DND-41 (cell line): ENCODE measurements at regions not wholly inside any gene's neighbourhood (a gene's known extent, or its start where the extent isn't known, plus 50 kb on each side); places are given as distances from the start of the nearest gene placed in this dataset.

Source experiments
- CTCF ChIP-seq: IDR thresholded peaks from 2 replicates; pipeline ENCODE4 v1.5.1; 2012; ENCODE audit warnings: borderline replicate concordance, low read length, moderate library complexity, mild to moderate bottlenecking; ENCODE audit not compliant: poor library complexity, severe bottlenecking; ENCODE audit errors: extremely low read depth
- EZH2 ChIP-seq: IDR thresholded peaks from 3 replicates; pipeline ENCODE4 v1.6.1; 2012; ENCODE audit warnings: borderline replicate concordance, low read depth, mild to moderate bottlenecking, moderate library complexity, low read length, inconsistent platforms; ENCODE audit not compliant: severe bottlenecking

- TF ChIP-seq CTCF (peak; percentile 17), EZH2 (no peak)
Observed at GRCh38 chr16:49918257-49918656, 62.3 kb upstream of the ZNF423 start.
